AG04450 (cell line): ENCODE measurements at regions not wholly inside any gene's neighbourhood (a gene's known extent, or its start where the extent isn't known, plus 50 kb on each side); places are given as distances from the start of the nearest gene placed in this dataset.
"Not testable (repeated sequence)": the region's sequence is repeated elsewhere in the genome, so short reads cannot be mapped to it uniquely, and the experiment has no call there.

Experiments used
- CTCF ChIA-PET: fragments of 300-600, 350-600 bp; formaldehyde crosslinking; extraction: SDS; loops from one replicate; lab custom pipeline; 2022; ENCODE audit warnings: antibody characterized with exemption, inconsistent platforms; lab: Charles Lee
- POLR2A ChIA-PET: fragments of 350-600 bp; formaldehyde crosslinking; extraction: SDS; loops from one replicate; lab custom pipeline; 2021; ENCODE audit warnings: antibody characterized with exemption, inconsistent platforms; lab: Yijun Ruan, JAX
- DNase-seq: peaks from one replicate; pipeline ENCODE4 v3.0.0-alpha.2; 2011; ENCODE audit warnings: low read depth, low spot score
- H3K27ac ChIP-seq: one replicate; pipeline ENCODE4 v1.5.1; 2012; ENCODE audit warnings: low read depth, low read length, control low read depth
- H3K27me3 ChIP-seq: one replicate; pipeline ENCODE4 v1.6.0; 2012; ENCODE audit warnings: low read length; ENCODE audit not compliant: control insufficient read depth, insufficient read depth
- H3K4me3 ChIP-seq: 2 replicates; pipeline ENCODE4 v1.5.1; 2011; ENCODE audit warnings: mild to moderate bottlenecking, low read depth, low read length, control low read depth
- H3K9me3 ChIP-seq: 2 replicates; pipeline ENCODE4 v1.5.1; 2012; ENCODE audit warnings: low read length; ENCODE audit not compliant: control insufficient read depth, insufficient read depth
- TF ChIP-seq, protein P1 (sequence below): IDR thresholded peaks from 2 replicates; pipeline ENCODE4 v1.5.1; 2011; ENCODE audit warnings: low read depth, low read length, control low read depth, inconsistent platforms

DNA sequence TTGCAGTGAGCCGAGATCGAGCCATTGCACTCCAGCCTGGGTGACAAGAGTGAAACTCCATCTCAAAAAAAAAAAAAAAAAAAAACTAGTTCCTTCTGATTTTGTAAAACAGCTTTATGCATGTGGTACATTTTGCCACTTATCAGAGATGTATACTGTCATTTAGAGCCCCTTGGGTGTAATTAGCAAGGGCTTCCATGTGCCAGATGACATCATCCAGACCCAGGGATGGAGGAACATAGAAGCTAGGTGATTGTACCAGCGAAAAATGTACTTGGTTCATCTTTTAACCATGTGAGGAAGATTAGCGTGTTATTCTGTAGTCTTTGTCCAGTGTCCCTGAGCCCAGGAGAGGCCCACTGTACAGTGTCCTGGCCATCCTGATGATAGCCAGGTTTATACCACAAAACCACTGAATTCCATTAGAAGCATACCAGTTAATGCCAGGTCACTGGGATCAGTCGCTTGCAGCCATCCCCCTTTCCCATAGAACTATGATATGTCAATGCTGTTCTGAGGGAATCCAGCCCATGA, 239.3 kb upstream of the SGCD start:
- POLR2A ChIA-PET: no interaction called here
- Histone ChIP-seq H3K4me3 (no peak overlapping the region), H3K9me3 (peaks cover 2% of the 10 kb centered on the region; the same call in 1 of the 2 replicates), H3K27ac (no peak overlapping the region), H3K27me3 (no peaks in the 10 kb centered on the region)
- TF ChIP-seq, protein P1, sequence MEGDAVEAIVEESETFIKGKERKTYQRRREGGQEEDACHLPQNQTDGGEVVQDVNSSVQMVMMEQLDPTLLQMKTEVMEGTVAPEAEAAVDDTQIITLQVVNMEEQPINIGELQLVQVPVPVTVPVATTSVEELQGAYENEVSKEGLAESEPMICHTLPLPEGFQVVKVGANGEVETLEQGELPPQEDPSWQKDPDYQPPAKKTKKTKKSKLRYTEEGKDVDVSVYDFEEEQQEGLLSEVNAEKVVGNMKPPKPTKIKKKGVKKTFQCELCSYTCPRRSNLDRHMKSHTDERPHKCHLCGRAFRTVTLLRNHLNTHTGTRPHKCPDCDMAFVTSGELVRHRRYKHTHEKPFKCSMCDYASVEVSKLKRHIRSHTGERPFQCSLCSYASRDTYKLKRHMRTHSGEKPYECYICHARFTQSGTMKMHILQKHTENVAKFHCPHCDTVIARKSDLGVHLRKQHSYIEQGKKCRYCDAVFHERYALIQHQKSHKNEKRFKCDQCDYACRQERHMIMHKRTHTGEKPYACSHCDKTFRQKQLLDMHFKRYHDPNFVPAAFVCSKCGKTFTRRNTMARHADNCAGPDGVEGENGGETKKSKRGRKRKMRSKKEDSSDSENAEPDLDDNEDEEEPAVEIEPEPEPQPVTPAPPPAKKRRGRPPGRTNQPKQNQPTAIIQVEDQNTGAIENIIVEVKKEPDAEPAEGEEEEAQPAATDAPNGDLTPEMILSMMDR: no peak
- DNase-seq: no peak
- CTCF ChIA-PET: no interaction called here

DNA sequence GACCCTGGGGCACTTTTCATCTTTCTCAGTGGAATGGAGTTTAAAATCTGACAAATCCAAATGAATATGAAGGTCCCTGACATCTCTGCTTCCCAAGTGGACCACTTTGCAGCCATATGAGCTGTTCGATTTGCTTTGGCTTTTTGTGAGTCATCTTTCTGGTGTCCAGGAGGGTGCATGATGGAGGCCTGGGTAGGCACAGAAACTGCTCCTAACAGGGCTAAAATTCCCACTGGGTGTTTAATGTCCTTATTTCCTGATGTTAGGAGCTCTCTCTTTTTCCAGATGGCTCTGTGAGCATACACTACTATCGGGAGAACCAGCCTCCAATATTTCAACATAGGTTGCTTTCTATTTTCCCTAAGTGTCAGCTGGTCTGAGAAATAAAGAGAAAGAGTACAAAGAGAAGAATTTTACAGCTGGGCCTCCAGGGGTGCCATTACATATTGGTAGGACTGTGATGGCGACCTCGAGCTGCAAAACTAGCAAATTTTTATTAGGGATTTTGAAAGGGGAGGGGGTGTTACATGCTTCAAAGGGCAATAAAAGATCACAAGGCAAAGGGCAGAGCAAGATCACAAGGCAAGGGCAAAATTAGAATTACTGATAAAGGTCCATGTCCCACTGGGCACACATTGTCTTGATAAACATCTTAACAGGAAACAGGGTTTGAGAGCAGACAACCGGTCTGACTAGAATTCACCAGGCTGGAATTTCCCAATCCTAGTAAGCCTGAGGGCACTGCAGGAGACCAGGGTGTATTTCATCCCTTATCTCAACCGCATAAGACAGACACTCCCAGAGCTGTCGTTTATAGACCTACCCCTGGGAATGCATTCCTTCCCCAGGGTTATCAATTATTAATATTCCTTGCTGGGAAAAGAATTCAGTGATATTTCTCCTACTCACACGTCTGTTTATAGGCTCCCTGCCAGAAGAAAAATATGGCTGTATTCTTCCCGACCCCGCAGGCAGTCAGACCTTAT, 236.7 kb upstream of the SGCD start:
- POLR2A ChIA-PET, CTCF ChIA-PET, H3K27ac ChIP-seq, H3K9me3 ChIP-seq, H3K27me3 ChIP-seq, DNase-seq, H3K4me3 ChIP-seq: not testable (repeated sequence)

DNA sequence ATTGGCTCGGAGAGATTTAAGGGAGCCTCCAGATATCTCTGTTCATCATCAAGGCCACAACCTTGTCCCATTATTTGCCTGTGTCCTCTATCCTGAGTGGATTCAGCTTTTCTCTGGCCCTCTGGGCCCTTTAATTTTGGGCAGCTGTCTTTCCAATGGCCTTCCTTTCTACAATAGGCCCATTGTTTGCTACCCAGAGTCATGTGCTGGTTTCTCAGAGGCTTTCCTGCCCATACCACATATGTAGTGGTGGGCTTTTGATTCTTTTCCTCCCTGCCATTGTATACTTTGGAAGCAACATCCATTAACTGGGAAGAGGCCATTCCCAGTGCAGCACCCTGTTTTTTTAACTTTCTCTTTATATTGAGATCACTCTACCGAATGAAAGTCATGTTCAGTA, 233.9 kb upstream of the SGCD start:
- CTCF ChIA-PET: no interaction called here
- H3K27ac ChIP-seq: no peak overlapping the region
- DNase-seq: no peak
- H3K4me3 ChIP-seq: no peak overlapping the region
- TF ChIP-seq, protein P1: no peak
- H3K9me3 ChIP-seq: peaks cover 5% of the 10 kb centered on the region
- no peaks in the 10 kb centered on the region for H3K27me3 ChIP-seq
- POLR2A ChIA-PET: no interaction called here

DNA sequence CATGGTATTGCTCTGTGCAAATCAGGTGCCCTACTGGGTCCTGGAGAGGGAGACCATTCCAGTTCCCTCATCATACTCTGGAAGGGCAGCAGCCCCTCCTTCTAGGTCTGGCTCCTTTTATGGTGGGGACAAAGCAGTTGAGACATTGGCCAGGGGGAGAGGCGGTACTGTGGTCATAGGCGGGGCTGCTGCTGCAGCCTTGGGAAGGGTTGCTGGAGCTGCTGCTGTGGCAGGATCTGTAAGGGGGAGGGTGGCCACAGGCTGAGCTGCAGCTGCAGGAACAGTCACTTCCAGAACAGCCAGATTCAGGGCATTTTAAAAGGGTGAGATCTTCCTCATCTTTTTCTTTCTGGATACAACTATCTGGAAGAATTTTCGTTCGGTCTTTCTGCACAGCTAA, 233.0 kb upstream of the SGCD start:
- POLR2A ChIA-PET: no interaction called here
- no peak for DNase-seq
- CTCF ChIA-PET: no interaction called here

DNA sequence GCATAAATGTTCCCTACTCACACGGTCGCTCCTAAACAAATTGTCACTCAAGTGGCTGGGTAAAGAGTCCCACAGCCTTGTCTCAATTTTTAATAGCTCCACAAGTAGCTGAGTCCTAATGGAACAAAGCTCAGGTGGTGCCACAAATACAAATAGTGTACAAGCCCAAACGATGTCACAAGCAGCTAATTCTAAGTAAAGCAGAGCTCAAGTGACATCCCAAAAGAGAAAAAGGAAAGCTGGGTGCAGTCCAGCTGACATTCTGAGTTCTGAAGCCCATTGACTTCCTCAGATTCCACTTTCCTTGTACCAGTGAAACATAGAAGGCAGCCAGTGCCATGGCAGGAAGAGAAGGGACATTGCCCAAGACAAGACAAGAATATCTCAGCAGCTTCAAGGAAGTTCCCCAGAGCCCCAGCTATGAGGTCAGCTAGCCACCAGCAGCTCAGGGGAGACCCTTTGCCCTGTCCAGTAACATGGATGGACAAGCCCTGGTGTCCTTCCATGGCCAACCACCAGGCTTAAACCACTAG, 231.2 kb upstream of the SGCD start:
- POLR2A ChIA-PET: no interaction called here
- H3K9me3 ChIP-seq: peaks cover 6% of the 10 kb centered on the region
- H3K27ac ChIP-seq: no peak overlapping the region
- CTCF ChIA-PET: no interaction called here
- no peaks in the 10 kb centered on the region for H3K27me3 ChIP-seq
- TF ChIP-seq, protein P1: no peak
- DNase-seq: no peak
- H3K4me3 ChIP-seq: no peak overlapping the region

More for the DNA sequence above, 233.0 kb upstream of the SGCD start:
- no peak overlapping the region for H3K27ac ChIP-seq
- no peaks in the 10 kb centered on the region for H3K27me3 ChIP-seq
- TF ChIP-seq, protein P1: no peak
- H3K4me3 ChIP-seq: no peak overlapping the region
- peaks cover 8% of the 10 kb centered on the region for H3K9me3 ChIP-seq
